A549 (cell line): ENCODE measurements at regions not wholly inside any gene's neighbourhood (a gene's known extent, or its start where the extent isn't known, plus 50 kb on each side); places are given as distances from the start of the nearest gene placed in this dataset.

Source experiments
- CBX2 ChIP-seq: fragments of 200-600 bp; sonication (generic); IDR thresholded peaks from 2 replicates; pipeline ENCODE4 v1.6.1; 2016; ENCODE audit warnings: low read depth, mild to moderate bottlenecking, borderline replicate concordance
- CEBPB ChIP-seq, 2 experiments: fragments of >200 bp in 1 of 2; sonication (Bioruptor Twin) in 1 of 2; formaldehyde crosslinking in 1 of 2; IDR thresholded peaks; 2 replicates each; pipeline ENCODE4 v1.6.1; 2012 to 2016
- CTCF ChIP-seq: fragments of >200 bp; sonication (Bioruptor Twin); formaldehyde crosslinking; IDR thresholded peaks from 3 replicates; pipeline ENCODE4 v1.5.1; 2016
- ELK1 ChIP-seq: fragments of 150-350 bp; IDR thresholded peaks from 2 replicates; pipeline ENCODE4 v1.6.1; 2014; ENCODE audit warnings: low read depth, mild to moderate bottlenecking, low read length
- ESRRA ChIP-seq: fragments of 150-350 bp; IDR thresholded peaks from 2 replicates; pipeline ENCODE4 v1.6.1; 2014; ENCODE audit warnings: mild to moderate bottlenecking, low read length, borderline replicate concordance
- JUN ChIP-seq, 2 experiments: fragments of >200 bp; sonication (Bioruptor Twin); formaldehyde crosslinking; IDR thresholded peaks; 2 replicates in 1 of 2; 3 replicates in 1 of 2; pipeline ENCODE4 v1.6.1; 2016 to 2017
- JUNB ChIP-seq: fragments of >200 bp; sonication (Bioruptor Twin); formaldehyde crosslinking; IDR thresholded peaks from 2 replicates; pipeline ENCODE4 v1.6.1; 2016
- MAFK ChIP-seq: fragments of 450-650 bp; IDR thresholded peaks from 2 replicates; pipeline ENCODE4 v1.6.1; 2014; ENCODE audit not compliant: partially characterized antibody
- MAX ChIP-seq: IDR thresholded peaks from 2 replicates; pipeline ENCODE4 v1.6.1; 2012
- POLR2A ChIP-seq: IDR thresholded peaks from 2 replicates; pipeline ENCODE4 v1.6.1; 2012; ENCODE audit warnings: mild to moderate bottlenecking, low read length
- POLR2AphosphoS2 ChIP-seq: conservative IDR thresholded peaks from 2 replicates; pipeline ENCODE4 v1.6.1; 2012; ENCODE audit warnings: low read length, improper control_type of control experiment, inconsistent platforms
- REST ChIP-seq: fragments of 200-600 bp; sonication (generic); IDR thresholded peaks from 2 replicates; pipeline ENCODE4 v1.6.1; 2016; ENCODE audit warnings: antibody characterized with exemption, mild to moderate bottlenecking, moderate library complexity
- SMC3 ChIP-seq: fragments of >200 bp; sonication (Bioruptor Twin); formaldehyde crosslinking; IDR thresholded peaks from 3 replicates; pipeline ENCODE4 v1.6.1; 2018; ENCODE audit warnings: inconsistent platforms

GRCh38 chr2:122210065-122210464 lies 454.6 kb downstream of the TSN start:
- no peak for TF ChIP-seq MAFK
- no peak for TF ChIP-seq POLR2A
- TF ChIP-seq CTCF = no peak
- no peak for TF ChIP-seq JUN (IDR thresholded peaks at IDR 0.05)
- TF ChIP-seq POLR2AphosphoS2 = no peak
- TF ChIP-seq JUNB = no peak
- TF ChIP-seq SMC3 = no peak
- no peak for TF ChIP-seq ELK1
- no peak for TF ChIP-seq REST
- TF ChIP-seq CBX2 = no peak
- TF ChIP-seq CEBPB (IDR thresholded peaks at IDR 0.05) = no peak
- no peak for TF ChIP-seq ESRRA
- TF ChIP-seq MAX = no peak
